ENCODE measurements at regions not wholly inside any gene's neighbourhood (a gene's known extent, or its start where the extent isn't known, plus 50 kb on each side); places are given as distances from the start of the nearest gene placed in this dataset.

- TF ChIP-seq CTCF (IDR thresholded peaks at IDR 0.05; ENCODE audit: borderline replicate concordance, extremely low read depth, insufficient read depth) = no peak
- intact Hi-C loops (cut with DNase I) = no loop called here
- FAIRE-seq = no peak
Observed at GRCh38 chr1:112779665-112780526, 64.8 kb upstream of the PPM1J start.

GRCh38 chr1:112778137-112778536 is 63.0 kb upstream of the PPM1J start:
- H3K27me3 ChIP-seq (ENCODE audit: control insufficient read depth, insufficient read depth, low read length) = no peaks in the 10 kb centered on the region

More at GRCh38 chr1:112779665-112780526, 64.8 kb upstream of the PPM1J start:
- no peak for DNase-seq
- Histone ChIP-seq H3K27me3 (ENCODE audit: control insufficient read depth, insufficient read depth, low read length) (no peaks in the 10 kb centered on the region), H3K4me3 (ENCODE audit: low read length in 3 of 3) (no peak overlapping the region), H3K9ac (ENCODE audit: low read length in 3 of 3) (no peak overlapping the region), H3K9me3 (ENCODE audit: control insufficient read depth in 2 of 3, insufficient read depth in 1 of 3, low read length in 3 of 3) (no peaks in the 10 kb centered on the region), H3K4me1 (ENCODE audit: control insufficient read depth in 2 of 3, insufficient read depth in 2 of 3, low read depth in 1 of 3, low read length in 3 of 3) (no peaks in the 10 kb centered on the region), H3K36me3 (ENCODE audit: control insufficient read depth in 2 of 3, insufficient read depth in 3 of 3, low read length in 3 of 3) (no peaks in the 10 kb centered on the region), H3K27ac (ENCODE audit: low read depth in 2 of 2, low read length in 2 of 2) (no peak overlapping the region)

GRCh38 chr1:112776688-112777087 is 61.6 kb upstream of the PPM1J start:
- H3K36me3 ChIP-seq (ENCODE audit: control insufficient read depth in 2 of 3, insufficient read depth in 3 of 3, low read length in 3 of 3) = no peaks in the 10 kb centered on the region
- H3K9ac ChIP-seq (ENCODE audit: low read length in 3 of 3) = no peak overlapping the region
- no peaks in the 10 kb centered on the region for H3K27me3 ChIP-seq (ENCODE audit: control insufficient read depth, insufficient read depth, low read length)
- no peak for TF ChIP-seq CTCF (IDR thresholded peaks at IDR 0.05; ENCODE audit: borderline replicate concordance, extremely low read depth, insufficient read depth)
- intact Hi-C loops (cut with DNase I) = no loop called here
- no peak overlapping the region for H3K4me3 ChIP-seq (ENCODE audit: low read length in 3 of 3)
- H3K4me1 ChIP-seq (ENCODE audit: control insufficient read depth in 2 of 3, insufficient read depth in 2 of 3, low read depth in 1 of 3, low read length in 3 of 3) = no peaks in the 10 kb centered on the region
- no peaks in the 10 kb centered on the region for H3K9me3 ChIP-seq (ENCODE audit: control insufficient read depth in 2 of 3, insufficient read depth in 1 of 3, low read length in 3 of 3)
- DNase-seq (no peak), FAIRE-seq (no peak)
- H3K27ac ChIP-seq (ENCODE audit: low read depth in 2 of 2, low read length in 2 of 2) = no peak overlapping the region

More at GRCh38 chr1:112778137-112778536, 63.0 kb upstream of the PPM1J start:
- no peak overlapping the region for H3K9ac ChIP-seq (ENCODE audit: low read length in 3 of 3)
- DNase-seq (no peak), FAIRE-seq (no peak)
- no peak overlapping the region for H3K4me3 ChIP-seq (ENCODE audit: low read length in 3 of 3)
- TF ChIP-seq CTCF (IDR thresholded peaks at IDR 0.05; ENCODE audit: borderline replicate concordance, extremely low read depth, insufficient read depth) = no peak
- H3K27ac ChIP-seq (ENCODE audit: low read depth in 2 of 2, low read length in 2 of 2) = no peak overlapping the region
- H3K4me1 ChIP-seq (ENCODE audit: control insufficient read depth in 2 of 3, insufficient read depth in 2 of 3, low read depth in 1 of 3, low read length in 3 of 3) = no peaks in the 10 kb centered on the region
- H3K9me3 ChIP-seq (ENCODE audit: control insufficient read depth in 2 of 3, insufficient read depth in 1 of 3, low read length in 3 of 3) = no peaks in the 10 kb centered on the region
- intact Hi-C loops (cut with DNase I) = no loop called here
- H3K36me3 ChIP-seq (ENCODE audit: control insufficient read depth in 2 of 3, insufficient read depth in 3 of 3, low read length in 3 of 3) = no peaks in the 10 kb centered on the region
